BE2C (cell line): ENCODE measurements at regions not wholly inside any gene's neighbourhood (a gene's known extent, or its start where the extent isn't known, plus 50 kb on each side); places are given as distances from the start of the nearest gene placed in this dataset.
A peak's percentile ranks its signal among the peaks of the same experiment; 100 is the strongest.

Experiments used
- DNase-seq: peaks from one replicate; pipeline ENCODE4 v3.0.0-alpha.2; 2020
- H3K27me3 ChIP-seq: fragments of 250-450 bp; sonication (Bioruptor Pico); 2 replicates; pipeline ENCODE4 v1.5.1; 2020; ENCODE audit warnings: mild to moderate bottlenecking
- H3K36me3 ChIP-seq: fragments of 250-450 bp; sonication (Bioruptor Pico); 2 replicates; pipeline ENCODE4 v1.5.1; 2020; ENCODE audit warnings: mild to moderate bottlenecking
- H3K4me1 ChIP-seq: fragments of 250-450 bp; sonication (Bioruptor Pico); 2 replicates; pipeline ENCODE4 v1.5.1; 2020
- H3K4me3 ChIP-seq: 2 replicates; pipeline ENCODE4 v1.5.1; 2011; ENCODE audit warnings: low read depth, low read length
- H3K9me3 ChIP-seq: fragments of 250-450 bp; sonication (Bioruptor Pico); 2 replicates; pipeline ENCODE4 v1.5.1; 2020
- TF ChIP-seq, protein P1 (sequence below): IDR thresholded peaks from 2 replicates; pipeline ENCODE4 v1.5.1; 2012; ENCODE audit warnings: mild to moderate bottlenecking, low read depth, low read length

DNA sequence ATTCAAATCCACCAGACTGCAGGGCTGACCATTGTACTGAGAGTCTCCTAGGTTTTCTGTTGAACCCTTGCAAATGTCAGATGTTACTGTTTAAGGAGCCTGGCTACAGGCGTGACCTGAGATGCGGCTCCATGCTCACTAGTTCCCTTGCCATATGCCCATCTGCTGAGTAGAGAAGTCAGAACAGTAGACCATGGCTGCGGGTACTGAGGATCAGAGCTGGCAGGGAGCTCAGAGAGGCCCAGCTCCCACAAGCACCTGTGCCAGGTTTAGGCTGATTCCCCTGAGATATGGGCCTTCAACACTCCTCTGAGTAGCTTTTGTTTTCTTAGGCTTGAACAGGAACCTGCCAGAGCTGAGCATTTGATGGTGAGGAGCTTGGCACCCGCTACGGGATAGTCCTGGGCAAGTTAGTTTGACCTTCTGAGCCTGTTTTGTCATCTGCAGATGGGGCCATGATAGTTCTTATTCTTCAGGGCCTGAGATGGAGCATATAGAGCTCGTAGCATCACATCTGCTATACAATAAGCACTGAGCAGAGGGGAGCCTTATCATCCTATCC is 83.7 kb downstream of the BOD1 start:
- TF ChIP-seq, protein P1, sequence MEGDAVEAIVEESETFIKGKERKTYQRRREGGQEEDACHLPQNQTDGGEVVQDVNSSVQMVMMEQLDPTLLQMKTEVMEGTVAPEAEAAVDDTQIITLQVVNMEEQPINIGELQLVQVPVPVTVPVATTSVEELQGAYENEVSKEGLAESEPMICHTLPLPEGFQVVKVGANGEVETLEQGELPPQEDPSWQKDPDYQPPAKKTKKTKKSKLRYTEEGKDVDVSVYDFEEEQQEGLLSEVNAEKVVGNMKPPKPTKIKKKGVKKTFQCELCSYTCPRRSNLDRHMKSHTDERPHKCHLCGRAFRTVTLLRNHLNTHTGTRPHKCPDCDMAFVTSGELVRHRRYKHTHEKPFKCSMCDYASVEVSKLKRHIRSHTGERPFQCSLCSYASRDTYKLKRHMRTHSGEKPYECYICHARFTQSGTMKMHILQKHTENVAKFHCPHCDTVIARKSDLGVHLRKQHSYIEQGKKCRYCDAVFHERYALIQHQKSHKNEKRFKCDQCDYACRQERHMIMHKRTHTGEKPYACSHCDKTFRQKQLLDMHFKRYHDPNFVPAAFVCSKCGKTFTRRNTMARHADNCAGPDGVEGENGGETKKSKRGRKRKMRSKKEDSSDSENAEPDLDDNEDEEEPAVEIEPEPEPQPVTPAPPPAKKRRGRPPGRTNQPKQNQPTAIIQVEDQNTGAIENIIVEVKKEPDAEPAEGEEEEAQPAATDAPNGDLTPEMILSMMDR, result no peak
- H3K4me3 ChIP-seq, result no peak overlapping the region
- H3K36me3 ChIP-seq, result no peaks in the 10 kb centered on the region
- no peak for DNase-seq
- no peaks in the 10 kb centered on the region for H3K4me1 ChIP-seq
- H3K9me3 ChIP-seq, result no peaks in the 10 kb centered on the region
- peaks cover 16% of the 10 kb centered on the region for H3K27me3 ChIP-seq

DNA sequence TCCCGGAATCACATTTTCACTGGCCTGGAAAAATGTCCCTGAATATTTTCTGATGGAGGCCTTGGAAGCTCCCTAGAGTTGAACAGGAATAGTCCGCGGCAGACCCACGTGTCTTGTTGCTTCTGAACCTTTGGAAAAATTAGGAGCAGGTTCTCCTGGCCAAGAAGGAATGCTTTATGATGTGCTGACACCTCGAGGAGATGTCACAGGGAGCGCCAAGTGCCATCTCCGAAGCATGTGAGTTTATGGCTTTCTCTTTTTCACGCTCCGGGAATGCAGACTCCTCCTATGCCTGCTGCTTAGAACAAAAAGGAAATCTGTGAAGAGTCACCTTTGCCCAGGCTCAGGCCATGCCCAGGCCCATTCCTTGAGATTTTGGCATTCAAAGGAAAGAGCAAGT is 84.6 kb downstream of the BOD1 start:
- Histone ChIP-seq H3K4me3 (no peak overlapping the region), H3K9me3 (no peaks in the 10 kb centered on the region), H3K4me1 (no peaks in the 10 kb centered on the region), H3K27me3 (peaks cover 12% of the 10 kb centered on the region), H3K36me3 (no peaks in the 10 kb centered on the region)
- TF ChIP-seq, protein P1, result no peak
- no peak for DNase-seq

DNA sequence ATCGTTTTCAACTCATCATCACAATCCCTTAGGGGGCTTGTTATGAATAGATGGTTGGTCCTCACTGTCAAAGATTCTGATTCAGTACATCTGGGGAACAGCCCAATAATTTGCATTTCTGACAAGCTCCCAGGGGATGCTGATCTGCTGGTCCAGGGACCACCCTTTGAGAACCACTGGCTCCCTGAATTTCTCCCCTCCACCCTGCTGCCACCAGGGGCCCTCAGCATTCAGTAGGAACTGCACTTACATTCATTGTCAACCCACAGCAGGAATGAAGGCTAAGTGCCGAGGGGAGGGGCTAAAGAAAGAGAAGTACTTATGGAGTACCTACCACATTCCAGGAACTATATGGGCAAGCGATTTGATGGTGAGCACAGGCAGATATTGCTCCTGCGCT is 85.9 kb downstream of the BOD1 start:
- TF ChIP-seq, protein P1, result peak; percentile 41
- Histone ChIP-seq H3K36me3 (no peaks in the 10 kb centered on the region), H3K9me3 (no peaks in the 10 kb centered on the region), H3K4me3 (no peak overlapping the region), H3K27me3 (peaks cover 3% of the 10 kb centered on the region; the same call in 1 of the 2 replicates), H3K4me1 (no peaks in the 10 kb centered on the region)
- DNase-seq, result peak; percentile 22

DNA sequence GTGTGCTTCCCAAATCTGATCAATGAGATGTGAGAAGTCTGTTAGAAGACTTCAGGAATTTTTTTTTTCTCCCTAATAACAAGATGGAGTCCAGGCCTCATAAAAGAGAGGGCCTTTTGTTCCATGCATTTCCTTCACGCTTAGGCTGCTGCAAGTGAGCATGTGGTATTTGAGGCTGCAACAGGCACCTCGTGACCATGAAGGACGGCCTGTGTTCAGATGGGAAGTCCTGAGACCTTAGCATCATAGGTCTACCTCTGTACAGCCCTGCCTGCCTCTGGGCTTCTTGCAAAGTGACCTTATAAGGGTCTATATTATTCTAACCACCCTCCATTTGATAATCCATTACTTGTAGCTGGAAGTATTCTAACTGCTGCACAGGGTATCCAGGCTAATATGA is 86.6 kb downstream of the BOD1 start:
- Histone ChIP-seq H3K4me3 (no peak overlapping the region), H3K36me3 (no peaks in the 10 kb centered on the region), H3K4me1 (no peaks in the 10 kb centered on the region), H3K27me3 (peaks cover 3% of the 10 kb centered on the region; the same call in 1 of the 2 replicates), H3K9me3 (no peaks in the 10 kb centered on the region)
- TF ChIP-seq, protein P1, result no peak
- DNase-seq, result no peak

DNA sequence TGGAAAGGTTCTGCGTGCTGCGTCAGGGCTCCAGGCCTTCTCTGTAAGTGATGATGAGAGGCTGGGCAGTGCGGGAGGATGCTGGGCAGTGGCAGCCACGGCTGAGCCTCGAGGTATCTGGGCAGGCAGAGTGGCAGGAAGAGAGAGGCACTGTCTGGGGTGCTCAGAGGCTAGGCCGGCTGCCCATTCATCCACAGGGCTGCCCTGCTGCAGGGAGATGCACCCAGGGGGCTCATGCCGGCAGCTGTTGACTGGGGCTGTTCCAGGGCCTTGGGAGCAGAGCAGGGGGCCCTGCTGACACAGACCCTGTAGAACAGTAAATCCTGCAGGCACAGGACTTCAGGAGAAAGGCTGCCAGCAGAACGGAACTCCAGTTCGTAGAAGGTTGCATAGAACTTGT is 88.8 kb downstream of the BOD1 start:
- TF ChIP-seq, protein P1, result no peak
- Histone ChIP-seq H3K9me3 (no peaks in the 10 kb centered on the region), H3K36me3 (no peaks in the 10 kb centered on the region), H3K4me3 (no peak overlapping the region), H3K4me1 (peaks cover 10% of the 10 kb centered on the region), H3K27me3 (no peaks in the 10 kb centered on the region)
- DNase-seq, result no peak

DNA sequence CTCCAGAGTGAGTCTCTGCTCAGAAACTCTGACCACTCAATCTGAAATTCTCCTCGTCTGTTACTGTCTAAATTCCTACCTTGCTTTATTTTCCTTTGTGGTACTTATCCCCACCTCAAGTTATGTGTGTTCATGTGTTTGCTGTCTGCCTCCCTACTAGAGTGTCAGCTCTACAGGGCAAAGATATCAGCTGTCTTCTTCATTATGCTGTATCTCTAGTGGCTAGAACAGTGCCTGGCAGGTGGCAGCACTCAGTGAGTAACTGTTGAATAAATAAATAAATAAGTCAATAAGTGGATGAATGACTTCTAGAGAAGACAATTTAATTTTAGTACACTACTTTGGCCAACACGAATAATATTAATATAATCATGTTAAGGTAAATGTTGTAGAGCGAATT is 92.3 kb downstream of the BOD1 start:
- Histone ChIP-seq H3K9me3 (no peaks in the 10 kb centered on the region), H3K36me3 (no peaks in the 10 kb centered on the region), H3K27me3 (peaks cover 7% of the 10 kb centered on the region; the same call in 1 of the 2 replicates), H3K4me1 (peaks cover 10% of the 10 kb centered on the region), H3K4me3 (no peak overlapping the region)
- no peak for DNase-seq
- TF ChIP-seq, protein P1, result no peak
